GM13976 (cell line): ENCODE measurements at regions not wholly inside any gene's neighbourhood (a gene's known extent, or its start where the extent isn't known, plus 50 kb on each side); places are given as distances from the start of the nearest gene placed in this dataset.

Experiments used
- DNase-seq: peaks from one replicate; pipeline ENCODE4 v3.0.0; 2012; ENCODE audit warnings: low spot score
- CTCF ChIP-seq: IDR thresholded peaks from 2 replicates; pipeline ENCODE4 v1.5.1; 2012; ENCODE audit warnings: borderline replicate concordance, mild to moderate bottlenecking; ENCODE audit not compliant: insufficient read depth; ENCODE audit errors: extremely low read depth, missing control alignments, control extremely low read depth
- in situ Hi-C: fragments of 300-500 bp; cut with MboI; formaldehyde crosslinking; loops from one replicate; pipeline ENCODE4 v1.12.0; 2022; ENCODE audit warnings: low sequenced_read_pairs, mixed read lengths, inconsistent platforms; ENCODE audit not compliant: unreplicated experiment

- in situ Hi-C loops, result no loop called here
- TF ChIP-seq CTCF, result no peak
- DNase-seq, result no peak
Measured at GRCh38 chr6:1037430-1038202, 274.3 kb upstream of the FOXQ1 start.

- in situ Hi-C loops, result no loop called here
- no peak for DNase-seq
Measured at GRCh38 chr6:1035401-1035800, 276.5 kb upstream of the FOXQ1 start.

GRCh38 chr6:1031720-1032119 is 280.2 kb upstream of the FOXQ1 start:
- no peak for DNase-seq
- in situ Hi-C loops, result no loop called here
- no peak for TF ChIP-seq CTCF

More at GRCh38 chr6:1035401-1035800, 276.5 kb upstream of the FOXQ1 start:
- TF ChIP-seq CTCF, result no peak

- no peak for DNase-seq
- TF ChIP-seq CTCF, result no peak
- in situ Hi-C loops, result no loop called here
Measured at GRCh38 chr6:1029141-1029540, 282.8 kb upstream of the FOXQ1 start.

- no peak for TF ChIP-seq CTCF
- DNase-seq, result no peak
- in situ Hi-C loops, result no loop called here
Measured at GRCh38 chr6:1028723-1029122, 283.2 kb upstream of the FOXQ1 start.

GRCh38 chr6:1027795-1028569 is 283.9 kb upstream of the FOXQ1 start:
- DNase-seq, result no peak
- TF ChIP-seq CTCF, result no peak
- in situ Hi-C loops, result no loop called here
